IMR-90 (cell line): ENCODE measurements at regions not wholly inside any gene's neighbourhood (a gene's known extent, or its start where the extent isn't known, plus 50 kb on each side); places are given as distances from the start of the nearest gene placed in this dataset.
"Not testable (repeated sequence)": the region's sequence is repeated elsewhere in the genome, so short reads cannot be mapped to it uniquely, and the experiment has no call there.

Source experiments
- CTCF ChIP-seq: conservative IDR thresholded peaks from 2 replicates; pipeline ENCODE4 v1.5.1; 2012; ENCODE audit warnings: mild to moderate bottlenecking, low read depth, low read length, improper control_type of control experiment
- POLR2A ChIP-seq: IDR thresholded peaks from 2 replicates; pipeline ENCODE4 v1.6.1; 2012; ENCODE audit warnings: mild to moderate bottlenecking, low read depth, low read length
- RFX5 ChIP-seq: IDR thresholded peaks from 2 replicates; pipeline ENCODE4 v1.8.0; 2012; ENCODE audit warnings: low read depth, mild to moderate bottlenecking, low read length, moderate library complexity

- TF ChIP-seq RFX5, CTCF, POLR2A: not testable (repeated sequence)
Observed at GRCh38 chrX:123803984-123804365, 55.9 kb upstream of the XIAP start.
